Esophagus (tissue), 2 donors: ENCODE measurements at regions not wholly inside any gene's neighbourhood (a gene's known extent, or its start where the extent isn't known, plus 50 kb on each side); places are given as distances from the start of the nearest gene placed in this dataset.
"Not testable (repeated sequence)": the region's sequence is repeated elsewhere in the genome, so short reads cannot be mapped to it uniquely, and the experiment has no call there.

Source experiments
- H3K27ac ChIP-seq, 2 donors: one replicate each; pipeline ENCODE4 v1.5.1; 2013; ENCODE audit warnings: low read depth in 2 of 2, mild to moderate bottlenecking in 2 of 2, inconsistent platforms in 1 of 2, low read length in 1 of 2, moderate library complexity in 1 of 2
- H3K27me3 ChIP-seq, 2 donors: one replicate each; pipeline ENCODE4 v1.6.1; 2013; ENCODE audit warnings: low read length in 2 of 2, control low read depth in 1 of 2, mild to moderate bottlenecking in 1 of 2; ENCODE audit not compliant: insufficient read depth in 2 of 2, control insufficient read depth in 1 of 2
- H3K36me3 ChIP-seq, 2 donors: one replicate each; pipeline ENCODE4 v1.6.1; 2013; ENCODE audit warnings: low read length in 1 of 2; ENCODE audit not compliant: control insufficient read depth in 2 of 2, insufficient read depth in 2 of 2
- H3K4me1 ChIP-seq, 2 donors: one replicate each; pipeline ENCODE4 v1.6.1; 2013; ENCODE audit warnings: low read length in 1 of 2; ENCODE audit not compliant: control insufficient read depth in 2 of 2, insufficient read depth in 2 of 2
- H3K4me3 ChIP-seq, 2 donors: one replicate each; pipeline ENCODE4 v1.5.1; 2013; ENCODE audit warnings: low read length in 2 of 2, mild to moderate bottlenecking in 2 of 2, low read depth in 1 of 2, moderate library complexity in 1 of 2
- H3K9me3 ChIP-seq, 2 donors: one replicate each; pipeline ENCODE4 v1.6.1; 2013; ENCODE audit warnings: mild to moderate bottlenecking in 2 of 2, low read depth in 1 of 2, low read length in 1 of 2, moderate library complexity in 1 of 2; ENCODE audit not compliant: control insufficient read depth in 2 of 2, insufficient read depth in 1 of 2
- WGBS, 2 donors: extraction: QIAGEN DNeasy Blood & Tissue Kit; methylation state at CpG; one replicate each; pipeline ENCODE4 v1.1.7; 2013; 5-methylcytosine and 5-hydroxymethylcytosine counted together
- donor health status: healthy with polysubstance abuse.
- donor health status: Bipolar disorder and iron deficiency.

DNA sequence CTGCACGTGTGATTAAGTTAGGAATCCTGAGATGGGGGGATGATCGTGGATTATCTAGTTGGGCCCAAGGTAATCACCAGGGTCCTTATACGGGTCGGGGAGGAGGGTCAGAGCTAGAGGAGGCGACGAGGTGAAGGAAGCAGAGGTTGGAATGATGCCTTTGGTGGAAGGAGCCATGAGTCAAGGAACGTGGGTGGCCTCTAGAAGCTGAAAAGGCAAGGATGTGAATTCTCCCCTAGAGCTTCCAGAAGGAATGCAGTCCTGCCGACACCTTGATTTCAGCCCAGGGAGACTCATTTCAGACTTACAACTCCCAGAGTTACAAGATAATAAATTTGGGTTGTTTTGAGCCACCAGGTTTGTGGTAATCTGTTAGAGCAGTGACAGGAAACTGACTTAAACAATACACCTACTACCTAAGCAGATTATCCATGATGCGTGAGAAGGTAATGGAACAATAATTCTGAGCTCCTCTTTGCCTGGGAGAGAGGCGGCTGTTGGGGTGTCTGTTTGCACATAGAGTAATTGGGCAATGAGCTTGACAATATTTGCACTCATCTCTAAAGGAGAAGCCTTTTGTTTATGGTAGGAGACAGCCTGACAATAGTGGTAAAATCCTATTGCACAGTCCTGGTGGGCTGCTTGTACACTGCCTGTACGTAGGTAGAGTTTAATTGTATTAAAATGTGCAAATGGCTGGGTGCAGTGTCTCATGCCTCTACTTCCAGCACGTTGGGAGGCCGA, 129.3 kb upstream of the IER5L start:
- H3K9me3 ChIP-seq: no peaks in the 10 kb centered on the region
- WGBS, 2 donors: 74% methylated on average over 13 of the region's 13 CpGs
- H3K4me1 ChIP-seq: no peaks in the 10 kb centered on the region
- H3K27me3 ChIP-seq: no peaks in the 10 kb centered on the region
- H3K4me3 ChIP-seq: no peak overlapping the region
- H3K36me3 ChIP-seq: no peaks in the 10 kb centered on the region
- no peak overlapping the region for H3K27ac ChIP-seq

DNA sequence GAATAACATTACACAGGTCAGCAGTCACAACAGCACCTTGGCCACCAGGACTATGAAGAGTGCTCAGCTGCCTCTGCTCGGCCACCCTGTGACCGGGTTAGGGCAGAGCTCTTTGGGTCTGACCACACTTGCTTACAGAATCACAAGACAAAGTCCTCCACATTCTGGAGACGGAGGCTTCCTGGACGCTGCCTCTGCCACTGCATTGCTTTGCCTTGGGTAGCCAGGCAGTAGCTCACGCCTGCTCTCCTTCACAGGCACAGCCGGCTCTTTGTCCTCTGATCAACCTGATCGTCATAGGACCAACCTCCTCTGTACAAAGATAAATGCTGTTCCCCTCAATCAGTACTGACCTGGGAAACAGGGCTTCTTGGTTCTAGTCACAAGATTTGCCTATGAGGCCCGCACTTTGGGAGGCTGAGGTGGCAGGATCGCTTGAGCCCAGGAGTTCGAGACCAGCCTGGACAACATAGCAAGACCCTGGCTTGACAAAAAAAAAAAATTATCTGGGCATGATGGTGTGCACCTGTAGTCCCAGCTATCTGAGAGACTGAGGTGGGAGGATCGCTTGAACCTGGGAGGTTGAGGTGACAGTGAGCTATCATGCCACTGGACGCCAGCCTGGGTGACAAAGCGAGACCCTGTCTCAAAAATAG, 128.4 kb upstream of the IER5L start:
- H3K4me3 ChIP-seq: no peak overlapping the region
- H3K27me3 ChIP-seq: no peaks in the 10 kb centered on the region
- no peaks in the 10 kb centered on the region for H3K4me1 ChIP-seq
- no peaks in the 10 kb centered on the region for H3K9me3 ChIP-seq
- 88 to 92% methylated on average over 13 of the region's 13 CpGs for WGBS, 2 donors
- no peak overlapping the region for H3K27ac ChIP-seq
- H3K36me3 ChIP-seq: no peaks in the 10 kb centered on the region

DNA sequence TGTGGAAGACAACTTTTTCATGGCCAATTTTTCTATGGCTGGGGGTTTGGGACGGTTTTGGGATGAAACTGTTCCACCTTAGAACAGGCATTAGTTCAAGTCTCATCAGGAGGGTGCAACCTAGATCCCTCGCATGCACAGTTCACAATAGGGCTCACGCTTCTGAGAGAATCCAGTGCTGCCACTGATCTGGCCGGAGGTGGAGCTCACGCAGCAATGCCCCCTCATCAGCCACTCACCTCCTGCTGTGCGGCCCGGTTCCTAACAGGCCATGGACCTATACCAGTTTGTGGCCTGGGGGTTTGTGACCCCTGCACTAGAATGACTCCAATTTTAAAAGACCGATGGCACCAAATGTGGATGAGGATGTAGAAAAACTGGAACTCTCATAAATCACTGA, 127.2 kb upstream of the IER5L start:
- no peaks in the 10 kb centered on the region for H3K36me3 ChIP-seq
- 78 to 82% methylated on average over 8 of the region's 8 CpGs for WGBS, 2 donors

DNA sequence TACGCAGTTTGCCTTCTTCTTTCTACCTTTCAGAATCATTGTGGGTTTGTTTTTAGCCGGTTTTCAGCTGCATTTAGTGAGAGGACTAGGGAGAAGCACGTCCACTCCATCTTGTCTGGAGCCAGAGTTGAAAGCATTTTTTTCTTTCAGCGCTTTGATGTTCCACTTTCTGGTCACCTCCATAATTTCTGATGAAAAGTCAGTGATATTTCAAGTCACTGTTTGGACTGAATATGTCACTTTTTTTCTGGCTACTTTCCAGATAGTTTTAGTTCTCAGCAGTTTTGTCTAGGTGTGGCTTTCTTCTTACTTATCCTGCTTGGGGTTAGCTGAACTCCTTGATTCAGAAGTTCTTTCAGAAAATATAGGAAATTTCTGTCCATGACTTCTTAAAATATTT, 123.9 kb upstream of the IER5L start:
- H3K27me3 ChIP-seq: no peaks in the 10 kb centered on the region
- WGBS, 2 donors: 88 to 89% methylated on average over 4 of the region's 4 CpGs
- no peaks in the 10 kb centered on the region for H3K36me3 ChIP-seq
- no peak overlapping the region for H3K4me3 ChIP-seq
- H3K9me3 ChIP-seq: no peaks in the 10 kb centered on the region
- no peaks in the 10 kb centered on the region for H3K4me1 ChIP-seq
- H3K27ac ChIP-seq: no peak overlapping the region

More for the DNA sequence above, 127.2 kb upstream of the IER5L start:
- Histone ChIP-seq H3K4me1 (no peaks in the 10 kb centered on the region), H3K9me3 (no peaks in the 10 kb centered on the region), H3K27ac (no peak overlapping the region), H3K27me3 (no peaks in the 10 kb centered on the region), H3K4me3 (no peak overlapping the region)

DNA sequence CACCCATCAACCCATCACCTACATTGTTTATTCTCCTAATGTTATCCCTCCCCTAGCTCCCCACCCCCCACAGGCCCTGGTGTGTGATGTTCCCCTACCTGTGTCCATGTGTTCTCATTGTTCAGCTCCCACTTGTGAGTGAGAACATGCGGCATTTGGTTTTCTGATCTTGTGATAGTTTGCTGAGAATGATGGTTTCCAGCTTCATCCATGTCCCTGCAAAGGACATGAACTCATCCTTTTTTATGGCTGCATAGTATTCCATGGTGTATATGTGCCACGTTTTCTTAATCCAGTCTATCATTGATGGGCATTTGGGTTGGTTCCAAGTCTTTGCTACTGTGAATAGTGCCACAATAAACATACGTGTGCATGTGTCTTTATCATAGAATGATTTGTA, 118.1 kb upstream of the IER5L start:
- not testable (repeated sequence) for H3K9me3 ChIP-seq, H3K4me1 ChIP-seq, H3K27ac ChIP-seq, H3K4me3 ChIP-seq, H3K27me3 ChIP-seq, H3K36me3 ChIP-seq
- WGBS, 2 donors: 70 to 78% methylated on average over 2 of the region's 3 CpGs

DNA sequence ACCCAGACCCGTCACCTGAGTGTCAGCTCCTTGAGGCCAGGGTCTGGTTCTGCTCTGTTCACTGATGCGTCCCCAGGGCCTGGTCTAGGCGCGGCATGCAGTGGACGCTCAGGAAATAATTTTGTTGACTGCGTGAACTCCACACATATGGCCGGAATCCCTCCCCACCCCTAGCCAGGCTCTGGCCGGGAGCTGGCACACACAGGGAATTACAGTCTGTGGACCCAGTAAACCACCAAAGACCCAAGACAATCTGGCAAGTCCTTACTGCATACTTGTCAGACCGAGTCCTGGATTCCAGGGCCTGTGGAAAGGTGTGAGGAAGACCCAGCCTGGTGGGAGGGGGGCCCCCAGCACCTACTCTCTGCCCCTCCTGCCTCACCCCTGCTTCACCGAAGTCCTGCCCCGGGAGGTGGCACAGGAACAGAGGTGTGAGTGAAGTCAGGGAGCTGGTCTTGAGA, 113.0 kb upstream of the IER5L start:
- Histone ChIP-seq H3K36me3 (no peaks in the 10 kb centered on the region), H3K27me3 (no peaks in the 10 kb centered on the region), H3K4me3 (no peak overlapping the region), H3K9me3 (no peaks in the 10 kb centered on the region), H3K4me1 (no peaks in the 10 kb centered on the region), H3K27ac (no peak overlapping the region)
- 68 to 75% methylated on average over 11 of the region's 11 CpGs for WGBS, 2 donors

DNA sequence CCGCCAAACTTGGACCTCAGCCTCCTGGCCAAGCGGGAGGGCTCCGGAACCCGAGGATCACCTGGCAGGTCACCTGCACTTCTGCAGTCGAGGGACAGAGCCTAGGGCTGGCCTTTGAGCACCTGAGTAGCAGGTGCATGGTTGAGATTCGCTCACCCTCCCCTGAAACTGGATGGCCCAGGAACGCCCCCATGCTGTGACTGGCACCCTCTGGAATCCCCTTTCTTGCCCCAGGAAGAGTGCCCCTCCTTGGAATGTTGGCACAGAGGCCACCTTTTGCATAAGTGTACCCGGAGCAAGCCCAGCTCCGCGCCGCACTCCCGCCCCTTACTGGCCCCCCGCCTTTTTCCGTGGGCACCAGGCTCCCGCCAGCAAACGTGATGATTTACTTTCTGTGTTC, 112.5 kb upstream of the IER5L start:
- Histone ChIP-seq H3K9me3 (no peaks in the 10 kb centered on the region), H3K4me1 (no peaks in the 10 kb centered on the region), H3K36me3 (no peaks in the 10 kb centered on the region), H3K27ac (no peak overlapping the region), H3K4me3 (no peak overlapping the region), H3K27me3 (no peaks in the 10 kb centered on the region)
- WGBS, 2 donors: 47 to 51% methylated on average over 16 of the region's 16 CpGs

DNA sequence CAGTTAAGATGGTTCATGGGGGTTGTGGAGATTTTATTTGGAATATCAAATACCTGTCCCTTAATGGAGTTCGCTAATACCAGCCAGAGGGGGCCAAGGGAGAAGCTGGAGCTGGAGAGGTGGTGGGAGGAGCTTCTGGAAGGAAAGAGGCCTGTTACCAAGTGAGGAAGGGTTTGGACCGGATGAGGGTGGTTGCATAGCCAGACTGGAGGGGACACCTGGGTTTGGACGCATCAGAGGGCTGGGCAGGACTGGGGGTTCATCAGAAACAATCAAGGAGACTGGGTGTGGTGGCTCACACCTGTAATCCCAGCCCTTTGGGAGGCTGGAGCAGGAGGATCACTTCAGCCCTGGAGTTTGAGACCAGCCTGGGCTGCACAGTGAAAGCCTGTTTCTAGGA, 111.8 kb upstream of the IER5L start:
- 70 to 82% methylated on average over 3 of the region's 3 CpGs for WGBS, 2 donors
- Histone ChIP-seq H3K4me3 (no peak overlapping the region), H3K27ac (no peak overlapping the region), H3K27me3 (no peaks in the 10 kb centered on the region), H3K36me3 (no peaks in the 10 kb centered on the region), H3K9me3 (no peaks in the 10 kb centered on the region), H3K4me1 (no peaks in the 10 kb centered on the region)

DNA sequence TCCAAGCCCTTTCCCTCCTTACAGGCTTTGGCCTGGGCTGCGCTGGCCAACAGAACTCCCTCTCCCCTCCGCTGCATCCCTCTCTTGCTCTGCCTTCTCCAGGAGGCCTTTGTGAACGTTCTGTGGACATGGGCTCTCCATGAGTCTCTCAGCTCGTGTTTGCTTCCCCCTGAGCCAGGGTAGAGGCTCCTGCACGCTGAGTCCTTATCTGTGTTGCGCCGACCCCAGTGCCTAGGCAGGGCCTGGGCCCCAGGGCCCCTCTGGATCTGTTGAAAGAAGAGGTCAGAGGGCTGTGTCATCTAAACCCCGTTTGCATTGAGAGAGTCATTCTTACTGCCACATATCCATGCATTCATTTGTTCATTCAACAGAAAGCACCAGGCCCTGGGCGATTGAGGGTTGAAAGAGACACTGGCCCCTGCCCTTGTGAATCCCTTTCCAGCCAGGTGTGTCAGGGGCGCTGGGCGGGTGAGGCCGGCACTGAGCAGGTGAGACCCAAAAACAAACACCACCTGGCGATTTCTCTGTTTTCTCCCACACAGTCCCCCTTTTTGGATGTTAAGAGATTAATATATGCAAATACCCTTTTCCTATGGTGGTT, 111.2 kb upstream of the IER5L start:
- no peak overlapping the region for H3K27ac ChIP-seq
- peaks cover 0 to under 1% of the 10 kb centered on the region in 2 donors for H3K4me1 ChIP-seq
- H3K27me3 ChIP-seq: no peaks in the 10 kb centered on the region
- H3K9me3 ChIP-seq: no peaks in the 10 kb centered on the region
- WGBS, 2 donors: 75 to 80% methylated on average over 13 of the region's 13 CpGs
- no peak overlapping the region for H3K4me3 ChIP-seq
- H3K36me3 ChIP-seq: no peaks in the 10 kb centered on the region
